Activated naive CD4-positive, alpha-beta T cell treated with anti-CD3 and anti-CD28 coated beads, Interleukin-2, amount 50 U/mL, for 72 hours (primary cell): ENCODE measurements at regions not wholly inside any gene's neighbourhood (a gene's known extent, or its start where the extent isn't known, plus 50 kb on each side); places are given as distances from the start of the nearest gene placed in this dataset.

Experiments used
- ATAC-seq, 2 donors: fragments of 150-1000 bp; cut with Tn5 transposase; 2 replicates each; pipeline ENCODE4 v1.10.0; 2021; ENCODE audit warnings: mild to moderate bottlenecking in 2 of 2, moderate library complexity in 2 of 2
- DNase-seq, 2 donors: peaks; one replicate each; pipeline ENCODE4 v3.0.0; 2021 to 2022; ENCODE audit warnings: low spot score in 2 of 2
- H3K27ac Mint-ChIP-seq, 2 donors: one replicate each; pipeline ENCODE4 v1.8.0; 2022; ENCODE audit warnings: mild to moderate bottlenecking in 2 of 2, mixed read lengths in 2 of 2
- H3K36me3 Mint-ChIP-seq, 2 donors: one replicate each; pipeline ENCODE4 v1.8.0; 2022; ENCODE audit warnings: mixed read lengths in 2 of 2
- H3K9me3 Mint-ChIP-seq, 2 donors: one replicate each; pipeline ENCODE4 v1.8.0; 2022; ENCODE audit warnings: mixed read lengths in 2 of 2

DNA sequence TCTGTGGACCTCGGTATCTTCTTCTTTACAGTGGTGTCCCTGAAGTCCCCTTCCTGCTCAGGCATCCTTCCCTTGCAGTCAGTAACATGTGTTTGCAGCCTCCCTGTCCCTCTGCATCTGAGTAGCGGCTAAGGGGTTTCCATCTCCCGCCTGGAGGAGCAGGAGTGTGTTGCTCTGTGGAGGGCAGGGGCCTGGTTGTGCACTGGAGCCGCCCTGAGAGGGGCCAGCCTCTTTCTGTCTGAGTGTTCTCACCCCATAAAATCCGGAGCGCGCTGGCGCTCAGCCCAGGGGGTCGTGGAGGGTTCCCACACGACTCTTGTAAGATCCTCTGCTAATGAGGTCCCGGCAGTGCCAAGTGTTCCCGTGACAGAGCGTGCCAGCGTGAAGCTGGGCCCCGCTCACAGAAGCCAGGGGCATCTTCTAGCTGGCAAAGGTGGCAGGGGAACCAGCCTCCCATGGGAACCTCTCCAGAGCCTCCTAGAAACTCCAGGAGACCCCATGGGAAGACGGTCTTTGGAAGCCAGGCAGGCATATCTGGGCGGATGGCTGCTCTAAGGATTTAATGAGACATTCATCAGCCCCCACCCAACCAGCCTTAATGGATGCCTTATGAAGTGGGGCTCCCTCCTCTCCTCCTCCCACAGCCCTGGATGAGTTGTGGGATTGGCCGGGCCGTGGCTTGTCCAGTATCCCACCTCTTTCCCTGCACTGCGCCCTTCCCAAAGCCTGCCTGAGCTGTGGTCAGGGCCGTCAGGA, 91.4 kb upstream of the GSE1 start:
- DNase-seq = no peak
- no peaks in the 10 kb centered on the region for H3K36me3 Mint-ChIP-seq
- H3K27ac Mint-ChIP-seq = peak overlapping the region in 1 of 2 donors; percentile 60
- H3K9me3 Mint-ChIP-seq = peaks cover 5 to 6% of the 10 kb centered on the region in 2 donors
- ATAC-seq = no peak

DNA sequence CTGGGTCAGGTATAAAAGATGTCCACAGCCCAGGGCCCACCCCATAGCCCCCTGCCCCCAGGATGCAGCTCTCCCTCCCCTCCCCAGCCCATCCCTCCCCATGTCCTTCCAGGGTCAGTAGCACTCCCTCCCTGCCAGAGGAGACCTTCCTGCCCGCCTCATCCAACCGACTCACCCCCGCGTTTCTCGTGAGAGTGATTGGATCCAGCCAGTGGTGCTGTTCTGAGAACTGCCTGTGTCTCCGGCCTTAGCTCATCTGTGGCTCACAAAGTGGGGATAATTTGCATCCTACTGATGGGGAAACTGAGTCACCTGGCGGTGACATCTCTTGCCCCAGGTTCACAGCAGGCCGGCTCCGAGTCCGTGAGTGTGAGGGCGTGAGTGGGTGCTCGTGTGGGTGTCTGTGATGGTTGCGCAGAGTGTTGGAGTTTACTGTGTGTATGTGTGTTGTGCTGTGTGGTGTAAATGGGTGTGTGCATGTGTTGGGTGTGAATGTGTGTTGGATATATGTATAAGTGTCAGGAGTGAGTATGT, 90.7 kb upstream of the GSE1 start:
- peaks cover 5 to 6% of the 10 kb centered on the region in 2 donors for H3K9me3 Mint-ChIP-seq
- no peaks in the 10 kb centered on the region for H3K36me3 Mint-ChIP-seq
- no peak for ATAC-seq
- H3K27ac Mint-ChIP-seq = no peak overlapping the region
- DNase-seq = no peak

DNA sequence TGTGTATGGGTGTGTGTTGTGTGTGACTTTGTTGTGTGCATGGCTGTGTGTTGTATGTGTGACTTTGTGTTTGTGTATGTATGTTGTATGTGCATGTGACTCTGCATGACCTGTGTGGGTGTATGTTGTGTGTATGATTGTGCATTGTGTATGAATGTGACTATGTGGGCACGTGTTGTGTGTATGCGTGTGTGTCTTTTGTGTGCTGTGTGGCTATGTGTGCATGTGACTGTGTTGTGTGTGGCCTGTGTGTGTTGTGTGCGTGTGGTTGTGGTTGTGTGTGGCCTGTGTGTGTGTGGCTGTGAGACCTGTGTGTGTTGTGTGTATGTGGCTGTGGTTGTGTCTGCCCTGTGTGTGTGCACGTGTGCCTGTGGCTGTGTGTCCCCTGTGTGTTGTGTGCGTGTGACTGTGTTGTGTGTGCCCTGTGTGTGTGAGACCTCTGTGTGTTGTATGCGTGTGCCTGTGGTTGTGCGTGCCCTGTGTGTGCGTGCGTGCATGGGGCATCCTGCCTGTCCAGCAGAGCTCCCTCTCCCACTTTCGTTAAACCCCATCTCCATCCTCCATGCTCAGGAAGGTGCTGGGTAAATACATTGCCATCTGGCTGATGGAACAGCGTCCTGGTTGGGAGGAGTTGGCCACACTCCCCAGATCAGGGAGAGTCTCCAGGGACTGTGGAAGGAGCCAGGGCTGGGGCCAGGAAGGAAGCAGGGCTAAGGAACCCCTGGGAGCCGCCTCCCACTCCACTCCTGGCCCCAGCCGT, 90.1 kb upstream of the GSE1 start:
- Mint-ChIP-seq H3K27ac (peak overlapping the region in 1 of 2 donors; percentile 22), H3K9me3 (peaks cover 5 to 6% of the 10 kb centered on the region in 2 donors), H3K36me3 (no peaks in the 10 kb centered on the region)
- ATAC-seq (no peak), DNase-seq (no peak)

DNA sequence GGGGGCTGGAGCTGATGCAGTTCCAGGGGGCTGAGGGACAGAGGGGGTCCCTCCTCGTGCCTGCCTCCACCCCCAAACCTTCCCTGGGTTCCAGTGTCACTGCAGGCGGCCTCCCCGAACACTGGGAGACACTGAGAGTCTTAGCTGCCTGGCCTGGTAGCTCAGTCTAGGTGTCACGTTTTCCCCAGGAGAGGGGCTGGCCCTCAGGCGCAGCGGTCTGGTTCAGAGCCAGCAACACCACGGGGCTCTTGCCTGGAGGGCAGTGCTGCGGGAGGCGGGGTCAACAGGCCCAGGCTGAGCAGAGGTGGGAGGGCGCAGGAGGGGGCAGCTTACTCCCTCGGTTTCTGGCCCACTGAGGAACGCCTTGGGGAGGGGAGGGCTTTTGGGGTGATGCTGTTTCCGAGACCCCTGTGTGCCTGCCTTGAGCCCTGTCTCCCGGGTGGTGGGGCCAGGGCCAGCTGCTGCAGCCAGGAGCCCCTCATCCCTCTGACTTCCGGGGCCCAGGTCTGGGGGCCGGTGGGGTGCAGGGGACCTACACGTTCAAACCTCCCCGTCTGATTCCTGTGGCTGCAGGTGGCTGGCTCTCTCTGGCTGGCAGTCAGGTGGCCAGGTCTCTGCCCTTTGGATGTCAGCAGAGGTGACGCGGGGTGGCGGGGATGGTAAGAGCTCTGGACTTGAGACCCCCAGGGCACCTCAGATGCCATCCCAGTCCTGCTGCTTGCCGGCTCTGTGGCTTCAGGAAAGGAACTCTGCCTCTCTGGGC, 89.3 kb upstream of the GSE1 start:
- Mint-ChIP-seq H3K27ac (no peak overlapping the region), H3K9me3 (peaks cover 5 to 6% of the 10 kb centered on the region in 2 donors), H3K36me3 (no peaks in the 10 kb centered on the region)
- no peak for DNase-seq
- no peak for ATAC-seq

- Mint-ChIP-seq H3K27ac (no peak overlapping the region), H3K36me3 (no peaks in the 10 kb centered on the region), H3K9me3 (peaks cover 4 to 5% of the 10 kb centered on the region in 2 donors)
- ATAC-seq = no peak
- no peak for DNase-seq
These were observed 88.8 kb upstream of the GSE1 start for GRCh38 chr16:85524365-85524629.

DNA sequence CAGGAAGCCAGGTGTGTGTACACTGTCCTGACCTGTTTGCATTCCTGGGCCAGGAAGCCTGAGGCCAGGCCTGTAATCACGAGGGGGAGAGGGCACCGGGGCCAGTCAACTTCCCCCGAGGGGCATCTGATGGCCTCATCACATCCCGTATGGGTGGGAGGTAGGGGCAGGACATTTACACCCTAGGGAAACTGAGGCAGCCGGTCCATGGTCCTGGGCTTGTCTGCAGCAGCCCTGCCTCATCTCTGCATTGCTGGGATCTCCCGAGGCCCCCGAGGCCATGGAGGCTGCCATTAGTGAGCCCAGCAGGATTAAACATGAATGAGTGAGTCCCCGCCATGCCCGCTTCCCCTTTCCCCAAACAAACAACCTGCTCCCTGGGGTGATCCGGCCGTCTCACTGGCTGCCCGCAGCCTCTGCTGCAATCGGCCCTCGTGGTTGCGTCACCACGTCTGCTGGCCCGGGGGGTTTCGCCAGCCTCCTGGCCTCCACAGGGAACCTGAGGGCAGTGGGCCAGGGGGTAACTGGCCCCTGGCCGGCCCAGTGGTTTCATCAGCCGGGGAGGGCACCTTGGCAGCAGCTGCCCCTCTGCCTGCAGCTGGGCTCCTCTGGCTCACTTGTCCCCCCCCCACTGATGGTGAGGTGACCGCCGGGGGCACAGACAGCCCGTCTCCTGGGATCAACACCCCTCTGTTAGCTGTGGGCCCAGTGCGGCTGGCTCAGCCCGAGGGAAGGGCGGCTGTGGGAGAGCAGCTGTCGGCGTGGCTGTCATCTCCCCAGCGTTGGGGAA, 88.3 kb upstream of the GSE1 start:
- DNase-seq (no peak), ATAC-seq (no peak)
- Mint-ChIP-seq H3K36me3 (no peaks in the 10 kb centered on the region), H3K9me3 (no peaks in the 10 kb centered on the region), H3K27ac (no peak overlapping the region)

- DNase-seq (no peak), ATAC-seq (no peak)
- Mint-ChIP-seq H3K36me3 (no peaks in the 10 kb centered on the region), H3K9me3 (no peaks in the 10 kb centered on the region), H3K27ac (no peak overlapping the region)
These were observed 87.5 kb upstream of the GSE1 start for GRCh38 chr16:85525420-85526184.

DNA sequence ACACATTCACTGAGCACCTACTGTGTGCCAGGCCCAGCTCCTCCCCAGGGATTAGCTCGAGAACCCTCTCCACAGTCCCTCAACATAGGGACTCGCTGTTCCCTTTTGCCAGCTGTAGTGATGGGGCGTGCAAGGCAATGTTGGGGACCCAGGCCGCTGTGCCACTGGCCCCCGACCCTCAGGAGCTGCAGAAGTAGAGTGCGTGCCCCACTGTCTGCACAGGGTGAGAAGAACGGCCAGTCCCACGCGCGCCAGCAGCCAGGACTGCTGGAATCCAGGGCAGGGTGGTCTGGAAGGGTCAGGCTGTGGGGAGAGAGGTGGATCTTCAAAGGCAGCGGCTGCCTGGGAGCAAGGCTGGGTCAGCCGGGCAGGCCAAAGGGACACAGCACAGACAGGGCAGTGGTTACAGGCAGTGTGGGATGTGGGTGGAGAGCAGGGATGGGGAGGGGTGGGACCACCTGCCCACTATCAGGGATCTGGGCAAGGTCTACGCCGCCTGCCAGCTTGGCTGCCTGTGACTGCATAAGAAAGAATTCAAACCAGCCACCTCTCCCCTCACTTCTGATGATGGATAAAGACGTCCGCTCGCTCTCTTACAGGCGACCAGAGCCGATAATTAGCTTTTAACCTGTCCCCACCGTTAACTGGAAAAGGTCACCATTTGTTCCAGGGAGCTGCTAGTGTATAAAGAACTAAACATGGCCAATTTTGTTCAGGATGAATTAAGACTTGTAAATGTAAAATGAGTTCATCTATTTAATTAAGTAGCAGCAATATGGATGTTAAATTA, 86.7 kb upstream of the GSE1 start:
- Mint-ChIP-seq H3K9me3 (no peaks in the 10 kb centered on the region), H3K36me3 (no peaks in the 10 kb centered on the region), H3K27ac (no peak overlapping the region)
- ATAC-seq = no peak
- no peak for DNase-seq

DNA sequence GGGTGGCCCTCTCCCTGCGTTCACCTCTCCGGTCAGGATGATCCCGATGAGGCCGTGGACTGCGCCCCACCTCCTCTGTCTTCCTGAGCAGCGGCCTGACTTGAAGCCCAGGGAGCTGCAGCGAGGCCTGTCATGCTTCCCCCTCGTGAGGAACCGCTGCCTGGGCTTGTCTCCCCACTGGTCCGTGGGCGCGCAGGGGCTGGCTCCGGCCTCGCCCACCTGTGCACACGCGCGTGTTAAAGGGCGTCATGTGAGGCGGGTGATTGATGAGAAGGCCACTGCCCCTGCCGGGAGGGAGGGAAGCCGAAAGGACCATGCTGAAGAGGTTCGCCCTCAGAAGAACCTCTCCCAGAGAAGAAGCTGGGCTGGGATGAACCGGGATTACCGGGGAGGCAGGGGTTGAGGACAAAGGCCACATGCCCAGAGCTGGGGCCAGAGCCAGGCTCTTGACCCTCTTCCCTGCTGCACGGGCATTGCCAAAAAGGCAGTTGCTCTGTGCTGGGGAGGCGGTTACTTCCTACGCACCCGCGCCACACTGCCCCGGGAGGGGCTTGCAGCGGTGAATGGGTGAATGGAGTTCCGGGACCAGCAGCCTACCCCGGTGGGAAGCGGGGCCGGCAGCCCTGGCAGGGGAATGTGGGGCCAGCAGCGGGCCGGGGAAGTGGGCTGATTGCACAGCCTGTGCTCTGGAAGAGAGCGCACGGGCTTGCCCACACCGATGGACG, 85.9 kb upstream of the GSE1 start:
- Mint-ChIP-seq H3K36me3 (no peaks in the 10 kb centered on the region), H3K9me3 (no peaks in the 10 kb centered on the region), H3K27ac (no peak overlapping the region)
- no peak for ATAC-seq
- DNase-seq = no peak

DNA sequence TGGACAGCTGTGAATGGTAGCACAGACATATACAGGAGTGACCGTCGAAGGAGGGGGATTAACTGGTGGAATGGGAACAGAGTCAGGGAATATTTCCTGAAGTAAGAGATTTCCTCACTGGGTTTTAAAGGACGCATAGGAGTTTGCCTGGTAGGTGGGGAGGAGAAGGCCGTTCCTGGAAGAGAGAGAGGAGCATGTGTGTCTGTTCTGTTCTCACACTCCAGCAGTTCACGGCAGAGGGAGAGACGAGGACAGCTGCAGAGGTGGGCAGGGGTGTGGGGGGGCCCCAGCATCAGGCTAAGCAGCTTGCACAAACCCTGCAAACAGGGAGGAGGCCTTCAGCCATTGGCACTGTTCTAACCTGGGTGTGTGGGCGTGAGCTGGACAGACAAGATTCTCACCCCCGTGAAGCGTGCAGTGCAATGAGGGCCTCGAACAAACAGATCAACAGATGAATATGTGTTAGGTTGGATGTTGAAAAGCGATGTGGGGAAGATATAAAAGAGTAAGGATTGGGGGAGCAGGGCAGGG, 85.3 kb upstream of the GSE1 start:
- no peak overlapping the region for H3K27ac Mint-ChIP-seq
- ATAC-seq = no peak
- no peak for DNase-seq
- no peaks in the 10 kb centered on the region for H3K36me3 Mint-ChIP-seq
- H3K9me3 Mint-ChIP-seq = no peaks in the 10 kb centered on the region

DNA sequence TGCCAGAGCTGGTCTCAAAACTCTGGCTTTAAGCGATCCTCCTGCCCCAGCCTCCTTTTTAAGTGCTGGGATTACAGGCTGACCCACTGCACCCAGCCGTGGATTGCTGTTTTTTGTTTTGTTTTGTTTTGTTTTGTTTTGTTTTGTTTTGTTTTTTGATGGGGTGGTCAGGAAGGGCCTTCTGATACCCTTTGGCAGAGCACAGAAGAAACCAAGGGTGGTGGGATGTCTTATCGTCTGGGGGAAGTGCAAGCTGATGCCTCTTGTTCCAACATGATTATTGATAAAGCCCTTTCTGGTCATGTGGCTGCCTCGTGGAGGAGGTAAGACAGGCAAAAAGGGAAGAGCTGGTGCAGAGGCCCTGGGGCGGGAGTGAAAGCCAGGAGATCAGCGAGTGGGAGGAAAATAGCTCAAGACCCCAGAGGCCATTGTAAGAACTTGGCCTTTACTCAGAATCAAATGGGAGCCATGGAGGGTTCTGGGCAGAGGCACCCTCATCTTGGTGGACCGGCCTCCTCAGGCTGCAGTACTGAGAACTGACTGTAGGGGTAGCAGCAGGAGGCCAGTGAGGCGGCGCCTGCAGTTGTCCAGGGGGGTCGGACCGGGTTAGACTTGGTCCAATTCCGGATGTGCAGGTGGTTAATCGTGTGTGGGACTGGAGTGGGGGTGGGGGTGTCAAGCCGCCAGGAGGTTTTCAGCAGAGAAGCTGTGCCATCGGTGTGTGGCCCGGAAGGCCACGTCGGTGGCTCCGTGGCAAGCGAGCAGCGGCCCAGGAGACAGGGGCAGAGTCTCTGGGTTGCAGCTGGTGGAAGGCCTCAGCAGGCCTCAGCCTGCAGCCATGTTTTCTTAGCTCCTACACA, 84.4 kb upstream of the GSE1 start:
- peak overlapping the region in 1 of 2 donors; percentile 18 for H3K27ac Mint-ChIP-seq

DNA sequence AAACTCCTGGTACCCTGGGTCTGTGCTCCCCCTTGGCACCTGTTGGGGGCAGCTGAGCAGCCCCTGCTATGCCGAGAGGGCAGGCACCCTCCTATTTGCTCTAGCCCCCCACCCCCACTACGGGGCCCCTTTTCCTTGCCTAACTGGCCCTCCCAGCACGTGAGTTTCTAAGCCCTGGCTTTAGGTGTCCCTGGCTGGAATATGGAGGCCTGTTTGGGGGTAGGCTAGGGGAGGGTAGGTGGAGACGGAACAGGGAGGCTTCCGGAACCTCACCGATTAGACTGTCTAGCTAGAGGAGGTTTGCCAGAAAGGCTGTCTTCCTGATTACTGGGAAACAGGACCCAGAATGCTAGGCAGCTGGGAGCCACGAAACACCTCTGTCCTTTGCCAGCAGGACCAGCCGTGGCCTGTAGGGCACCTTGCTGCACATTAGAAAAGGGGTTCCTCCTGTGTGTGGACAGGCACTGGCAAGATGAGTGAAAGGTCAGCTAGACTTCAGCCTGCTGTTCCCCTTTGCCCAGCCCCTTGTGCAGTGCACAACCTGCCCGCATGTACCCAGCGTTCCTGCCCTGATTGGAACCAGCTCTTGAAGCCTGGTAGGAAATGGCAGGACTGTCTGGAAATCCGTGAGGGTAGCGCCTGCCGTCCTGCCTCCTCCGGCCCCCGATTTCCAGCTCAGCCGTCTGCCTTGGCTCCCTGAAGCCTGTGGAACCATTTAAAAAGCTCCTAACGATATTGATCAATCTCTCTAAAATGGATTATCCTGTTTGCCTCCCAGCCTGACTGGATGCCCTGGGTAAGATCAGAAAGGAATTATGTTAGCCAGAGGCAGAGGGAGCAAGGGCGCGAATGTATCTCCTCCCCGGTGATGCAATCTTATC, 83.4 kb upstream of the GSE1 start:
- Mint-ChIP-seq H3K36me3 (no peaks in the 10 kb centered on the region), H3K27ac (no peak overlapping the region), H3K9me3 (no peaks in the 10 kb centered on the region)
- ATAC-seq = no peak
- no peak for DNase-seq

More for the DNA sequence above, 84.4 kb upstream of the GSE1 start:
- Mint-ChIP-seq H3K9me3 (no peaks in the 10 kb centered on the region), H3K36me3 (no peaks in the 10 kb centered on the region)
- peak; percentile 54 to 73 for ATAC-seq
- DNase-seq = peak in 1 of 2 donors; percentile 34

GRCh38 chr16:85530370-85530739, 82.8 kb upstream of the GSE1 start:
- Mint-ChIP-seq H3K9me3 (no peaks in the 10 kb centered on the region), H3K36me3 (no peaks in the 10 kb centered on the region), H3K27ac (no peak overlapping the region)
- ATAC-seq = no peak
- DNase-seq = no peak
